Endodermal cell (in vitro differentiated cells): ENCODE measurements at regions not wholly inside any gene's neighbourhood (a gene's known extent, or its start where the extent isn't known, plus 50 kb on each side); places are given as distances from the start of the nearest gene placed in this dataset.
"Not testable (repeated sequence)": the region's sequence is repeated elsewhere in the genome, so short reads cannot be mapped to it uniquely, and the experiment has no call there.

Experiments used
- DNase-seq: peaks from one replicate; pipeline ENCODE4 v3.0.0-alpha.2; 2017
- H3K27ac ChIP-seq: 2 replicates; pipeline ENCODE4 v1.5.1; 2013; ENCODE audit warnings: mild to moderate bottlenecking, low read depth, low read length, moderate library complexity
- H3K27me3 ChIP-seq: 2 replicates; pipeline ENCODE4 v1.6.1; 2013; ENCODE audit warnings: mild to moderate bottlenecking, low read length, moderate library complexity; ENCODE audit not compliant: insufficient read depth, control insufficient read depth, poor library complexity, severe bottlenecking
- H3K36me3 ChIP-seq: 2 replicates; pipeline ENCODE4 v1.7.0; 2013; ENCODE audit warnings: mild to moderate bottlenecking, low read length, moderate library complexity; ENCODE audit not compliant: control insufficient read depth, insufficient read depth
- H3K4me1 ChIP-seq: one replicate; pipeline ENCODE4 v1.7.0; 2013; ENCODE audit warnings: low read length; ENCODE audit not compliant: control insufficient read depth, insufficient read depth
- H3K4me3 ChIP-seq: 2 replicates; pipeline ENCODE4 v1.5.1; 2013; ENCODE audit warnings: mild to moderate bottlenecking, low read length, moderate library complexity
- H3K9ac ChIP-seq: 2 replicates; pipeline ENCODE4 v1.6.1; 2013; ENCODE audit warnings: mild to moderate bottlenecking, low read length, moderate library complexity; ENCODE audit not compliant: poor library complexity, severe bottlenecking; ENCODE audit errors: extremely low read depth
- H3K9me3 ChIP-seq: 2 replicates; pipeline ENCODE4 v1.6.1; 2013; ENCODE audit warnings: mild to moderate bottlenecking, low read length, moderate library complexity; ENCODE audit not compliant: control insufficient read depth
- H3K27ac Mint-ChIP-seq: 2 replicates; pipeline ENCODE4 v1.8.0; 2020; ENCODE audit warnings: mixed read lengths
- H3K27me3 Mint-ChIP-seq: 2 replicates; pipeline ENCODE4 v1.8.0; 2021; ENCODE audit warnings: mild to moderate bottlenecking, mixed read lengths; ENCODE audit not compliant: insufficient read depth
- H3K36me3 Mint-ChIP-seq: 2 replicates; pipeline ENCODE4 v1.8.0; 2020; ENCODE audit warnings: low read depth, mixed read lengths
- H3K4me1 Mint-ChIP-seq: 2 replicates; pipeline ENCODE4 v1.8.0; 2020; ENCODE audit warnings: mixed read lengths
- H3K4me3 Mint-ChIP-seq: 2 replicates; pipeline ENCODE4 v1.8.0; 2020; ENCODE audit warnings: mild to moderate bottlenecking, moderate library complexity, mixed read lengths
- H3K9me3 Mint-ChIP-seq: 2 replicates; pipeline ENCODE4 v1.8.0; 2020; ENCODE audit warnings: mild to moderate bottlenecking, mixed read lengths
- CTCF ChIP-seq: fragments of 200-600 bp; sonication (generic); conservative IDR thresholded peaks from 2 replicates; pipeline ENCODE4 v1.5.0; 2021; ENCODE audit warnings: antibody characterized with exemption, mild to moderate bottlenecking
- whole genome bisulfite sequencing, 2 experiments: methylation state at CpG; one replicate each; pipeline versions ENCODE4 v1.1.5 to v1.1.7; 2013; ENCODE audit warnings: missing lambda C conversion rate in 2 of 2, mixed read lengths in 1 of 2; ENCODE audit not compliant: insufficient coverage in 1 of 2, insufficient read length in 1 of 2; 5-methylcytosine and 5-hydroxymethylcytosine counted together

- Mint-ChIP-seq H3K36me3 (peaks cover 23% of the 10 kb centered on the region), H3K4me1 (peaks cover 7% of the 10 kb centered on the region), H3K9me3 (peaks cover 48% of the 10 kb centered on the region), H3K27ac (no peak overlapping the region), H3K4me3 (no peak overlapping the region), H3K27me3 (no peaks in the 10 kb centered on the region)
- DNase-seq = no peak
- H3K36me3 ChIP-seq = no peaks in the 10 kb centered on the region
- H3K9me3 ChIP-seq = peaks cover 51% of the 10 kb centered on the region
- no peak for TF ChIP-seq CTCF
- no peak overlapping the region for H3K27ac ChIP-seq
- no peaks in the 10 kb centered on the region for H3K4me1 ChIP-seq
- no peaks in the 10 kb centered on the region for H3K27me3 ChIP-seq
- no peak overlapping the region for H3K9ac ChIP-seq
- peak overlapping the region; percentile 52 for H3K4me3 ChIP-seq
- 95% methylated on average over 3 of the region's 3 CpGs; no CpG with 5 or more reads in 1 of the 2 experiments for WGBS, 2 experiments
Observed at GRCh38 chr11:83350187-83350586, 64.0 kb upstream of the CCDC90B start.

GRCh38 chr11:83349296-83349695, 63.1 kb upstream of the CCDC90B start:
- H3K9me3 Mint-ChIP-seq = peaks cover 57% of the 10 kb centered on the region
- no peak overlapping the region for H3K4me3 Mint-ChIP-seq
- no peak overlapping the region for H3K27ac ChIP-seq
- H3K27me3 Mint-ChIP-seq = no peaks in the 10 kb centered on the region
- H3K27ac Mint-ChIP-seq = no peak overlapping the region
- WGBS, 2 experiments = 93 to 94% methylated on average over 6 to 8 of the region's 8 CpGs
- no peak for TF ChIP-seq CTCF
- H3K4me1 ChIP-seq = no peaks in the 10 kb centered on the region
- peaks cover 32% of the 10 kb centered on the region for H3K36me3 Mint-ChIP-seq
- H3K27me3 ChIP-seq = no peaks in the 10 kb centered on the region
- H3K4me3 ChIP-seq = peak overlapping the region; percentile 19
- no peaks in the 10 kb centered on the region for H3K36me3 ChIP-seq
- DNase-seq = no peak
- no peak overlapping the region for H3K9ac ChIP-seq
- H3K9me3 ChIP-seq = peaks cover 58% of the 10 kb centered on the region
- H3K4me1 Mint-ChIP-seq = peaks cover 3% of the 10 kb centered on the region

- not testable (repeated sequence) for H3K27ac ChIP-seq, H3K27me3 Mint-ChIP-seq, H3K9ac ChIP-seq, DNase-seq, H3K27me3 ChIP-seq, H3K4me1 ChIP-seq, H3K4me3 Mint-ChIP-seq, H3K36me3 ChIP-seq, H3K27ac Mint-ChIP-seq
- Mint-ChIP-seq H3K9me3 (peaks cover 68% of the 10 kb centered on the region), H3K4me1 (peaks cover 20% of the 10 kb centered on the region), H3K36me3 (peaks cover 41% of the 10 kb centered on the region)
- 70 to 93% methylated on average over 8 to 12 of the region's 12 CpGs for WGBS, 2 experiments
- Histone ChIP-seq H3K4me3 (peak overlapping the region; percentile 29), H3K9me3 (peaks cover 69% of the 10 kb centered on the region)
Observed at GRCh38 chr11:83346706-83347105, 60.5 kb upstream of the CCDC90B start.

- H3K4me1 Mint-ChIP-seq = peaks cover 24% of the 10 kb centered on the region
- 90 to 98% methylated on average over 3 to 9 of the region's 9 CpGs for WGBS, 2 experiments
- not testable (repeated sequence) for H3K36me3 ChIP-seq, H3K4me3 Mint-ChIP-seq, H3K27me3 Mint-ChIP-seq, H3K27ac Mint-ChIP-seq, H3K27me3 ChIP-seq, H3K4me1 ChIP-seq, DNase-seq, H3K4me3 ChIP-seq, H3K9ac ChIP-seq, H3K27ac ChIP-seq
- H3K9me3 Mint-ChIP-seq = peaks cover 59% of the 10 kb centered on the region
- peaks cover 41% of the 10 kb centered on the region for H3K36me3 Mint-ChIP-seq
- H3K9me3 ChIP-seq = peaks cover 61% of the 10 kb centered on the region
Observed at GRCh38 chr11:83344521-83344920, 58.4 kb upstream of the CCDC90B start.
